AG09309 (cell line): ENCODE measurements at regions not wholly inside any gene's neighbourhood (a gene's known extent, or its start where the extent isn't known, plus 50 kb on each side); places are given as distances from the start of the nearest gene placed in this dataset.

Source experiments
- DNase-seq: peaks from one replicate; pipeline ENCODE4 v3.0.0-alpha.2; 2010; ENCODE audit warnings: low read depth
- H3K4me3 ChIP-seq: 2 replicates; pipeline ENCODE4 v1.5.1; 2011; ENCODE audit warnings: mild to moderate bottlenecking, low read depth, low read length, moderate library complexity; ENCODE audit not compliant: control insufficient read depth
- CTCF ChIP-seq: IDR thresholded peaks from 2 replicates; pipeline ENCODE4 v1.5.1; 2011; ENCODE audit warnings: mild to moderate bottlenecking, low read depth, low read length, inconsistent platforms; ENCODE audit not compliant: insufficient read depth, control insufficient read depth; ENCODE audit errors: missing control alignments

GRCh38 chr2:71938659-71939587 is 208.7 kb downstream of the CYP26B1 start:
- no peak for TF ChIP-seq CTCF
- DNase-seq = no peak

DNA sequence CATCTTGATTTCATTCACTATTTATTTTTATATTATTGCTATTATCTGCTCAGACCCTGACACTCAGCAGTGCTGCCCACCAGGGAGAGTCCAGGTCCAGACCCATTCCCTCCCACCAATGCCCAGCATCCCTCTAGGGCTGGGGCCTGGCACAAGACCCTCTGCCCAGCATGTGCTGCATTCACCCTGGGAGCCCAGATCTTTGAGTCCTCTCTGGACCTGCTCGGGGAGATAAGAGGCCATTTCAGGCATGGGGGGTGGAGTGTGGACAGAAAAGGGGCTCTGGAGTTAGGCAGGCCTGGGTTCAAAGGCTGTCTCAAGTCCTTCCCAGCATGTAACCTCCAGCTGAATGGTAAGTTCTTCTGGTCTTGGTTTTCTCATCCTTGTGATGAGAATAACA is 209.6 kb downstream of the CYP26B1 start:
- TF ChIP-seq CTCF = no peak
- DNase-seq = no peak
- H3K4me3 ChIP-seq = no peak overlapping the region

More at GRCh38 chr2:71938659-71939587, 208.7 kb downstream of the CYP26B1 start:
- H3K4me3 ChIP-seq = no peak overlapping the region

DNA sequence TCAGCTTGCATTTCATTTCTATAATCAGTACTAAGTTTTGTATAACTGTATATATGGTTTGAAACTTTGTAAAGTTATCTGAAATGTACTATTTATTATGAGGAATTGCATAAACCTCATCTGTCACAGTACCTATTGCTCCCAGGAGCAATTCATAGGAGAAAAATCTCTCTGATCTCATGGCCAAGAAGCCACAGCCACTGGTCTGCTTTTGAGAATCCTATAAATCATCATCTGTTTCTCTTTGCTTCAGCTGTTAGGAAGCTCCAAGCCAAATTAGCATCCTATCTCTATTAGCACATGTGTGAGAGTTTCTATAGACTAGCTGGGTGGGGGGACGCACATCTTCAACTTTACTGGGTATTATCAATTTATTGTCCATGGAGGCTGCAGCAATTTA is 210.3 kb downstream of the CYP26B1 start:
- DNase-seq = no peak
- no peak for TF ChIP-seq CTCF

GRCh38 chr2:71936076-71937030 is 211.3 kb downstream of the CYP26B1 start:
- no peak for TF ChIP-seq CTCF
- DNase-seq = no peak
- no peak overlapping the region for H3K4me3 ChIP-seq

More for the DNA sequence above, 210.3 kb downstream of the CYP26B1 start:
- H3K4me3 ChIP-seq = no peak overlapping the region

- TF ChIP-seq CTCF = no peak
- peak; percentile 94 for DNase-seq
- H3K4me3 ChIP-seq = no peak overlapping the region
Measured at GRCh38 chr2:71935262-71935848, 212.3 kb downstream of the CYP26B1 start.

GRCh38 chr2:71934595-71935261 is 212.9 kb downstream of the CYP26B1 start:
- peak; percentile 93 for DNase-seq
- H3K4me3 ChIP-seq = no peak overlapping the region
- no peak for TF ChIP-seq CTCF
